SW 1271 (cell line): ENCODE measurements at regions not wholly inside any gene's neighbourhood (a gene's known extent, or its start where the extent isn't known, plus 50 kb on each side); places are given as distances from the start of the nearest gene placed in this dataset.
"Not testable (repeated sequence)": the region's sequence is repeated elsewhere in the genome, so short reads cannot be mapped to it uniquely, and the experiment has no call there.

Source experiments
- DNase-seq, 2 experiments: peaks; one replicate each; lab custom pipeline; 2025; lab: John Stamatoyannopoulos, UW

- DNase-seq, result no peak
Measured at GRCh38 chr2:53493210-53493609, 274.4 kb upstream of the CHAC2 start.

- DNase-seq, result no peak
Measured at GRCh38 chr2:53490659-53491058, 276.9 kb upstream of the CHAC2 start.

DNA sequence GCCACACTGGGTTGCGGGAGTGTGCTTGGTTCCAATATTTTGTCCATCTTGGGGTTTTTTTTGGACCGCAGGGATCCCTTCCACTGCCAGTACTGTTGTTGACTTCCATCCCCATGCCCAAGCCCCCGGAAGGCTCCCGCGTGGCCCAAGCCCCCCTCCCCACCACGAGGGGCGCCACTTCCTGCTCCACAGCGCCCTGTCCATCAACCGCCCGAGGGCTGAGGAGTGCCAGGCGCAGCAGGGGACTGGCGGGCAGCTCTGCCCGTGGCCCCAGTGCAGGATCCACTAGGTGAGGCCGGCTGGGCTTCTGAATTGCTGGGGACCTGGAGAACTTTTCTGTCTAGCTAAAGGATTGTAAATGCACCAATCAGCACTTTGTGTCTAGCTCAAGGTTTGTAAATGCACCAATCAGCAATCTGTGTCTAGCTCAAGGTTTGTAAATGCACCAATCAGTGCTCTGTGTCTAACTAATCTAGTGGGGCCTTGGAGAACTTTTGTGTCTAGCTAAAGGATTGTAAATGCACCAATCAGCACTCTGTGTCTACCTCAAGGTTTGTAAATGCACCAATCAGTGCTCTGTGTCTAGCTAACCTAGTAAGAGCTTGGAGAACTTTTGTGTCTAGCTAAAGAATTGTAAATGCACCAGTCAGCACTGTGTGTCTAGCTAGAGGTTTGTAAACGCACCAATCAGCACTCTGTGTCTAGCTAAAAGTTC lies 281.3 kb upstream of the CHAC2 start:
- DNase-seq, result not testable (repeated sequence)

- DNase-seq, result no peak
Measured at GRCh38 chr2:53485021-53485728, 282.4 kb upstream of the CHAC2 start.

GRCh38 chr2:53484531-53484930 lies 283.1 kb upstream of the CHAC2 start:
- DNase-seq, result no peak

- no peak for DNase-seq
Measured at GRCh38 chr2:53477517-53477916, 290.1 kb upstream of the CHAC2 start.

- DNase-seq, result no peak
Measured at GRCh38 chr2:53476834-53477233, 290.8 kb upstream of the CHAC2 start.

- DNase-seq, result no peak
Measured at GRCh38 chr2:53475766-53476165, 291.8 kb upstream of the CHAC2 start.

DNA sequence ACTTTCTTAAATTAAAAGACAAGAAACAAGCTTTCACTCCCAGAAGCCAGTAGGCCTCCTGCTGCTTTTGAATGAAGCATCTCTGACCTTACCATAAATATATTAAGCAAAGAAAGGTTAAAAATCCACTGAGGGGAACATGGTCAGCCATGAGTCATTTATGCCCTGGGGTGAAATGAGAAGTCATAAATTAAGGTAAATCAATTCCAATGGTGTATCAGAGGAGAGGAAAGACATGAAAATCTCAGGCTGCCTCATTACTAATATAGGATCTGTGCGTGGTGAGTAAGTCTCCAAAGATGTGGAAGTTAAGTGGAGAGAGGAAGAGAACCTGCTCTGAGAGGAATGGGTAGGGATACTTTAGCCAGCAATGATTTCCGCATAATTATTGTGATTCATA lies 292.3 kb upstream of the CHAC2 start:
- peak in 1 of 2 experiments; percentile 31 for DNase-seq

- no peak for DNase-seq
Measured at GRCh38 chr2:53474914-53475313, 292.7 kb upstream of the CHAC2 start.

DNA sequence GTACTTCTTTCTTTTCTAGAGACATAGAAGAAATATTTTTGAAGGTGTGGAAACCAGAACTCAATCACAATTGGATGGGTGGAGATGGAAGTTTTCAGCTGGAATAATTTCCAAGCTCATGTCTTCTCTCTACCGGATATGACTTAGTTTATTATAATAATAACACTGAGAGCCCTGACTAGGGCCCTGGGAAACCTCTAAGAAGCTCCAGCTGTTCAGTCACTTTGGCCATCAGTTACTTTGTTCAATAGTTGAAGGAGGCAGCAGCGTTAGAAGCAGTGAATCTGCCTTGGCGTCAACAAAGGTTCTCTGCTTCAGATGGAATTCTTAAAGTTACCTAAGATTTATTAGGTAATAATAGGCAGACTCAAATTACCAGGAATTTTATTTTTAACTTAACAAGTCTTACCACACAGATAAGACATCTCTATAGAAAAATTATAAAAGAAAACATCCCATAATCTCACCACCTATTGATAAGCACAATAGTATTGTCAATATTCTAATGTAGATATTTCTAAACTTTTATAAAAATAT lies 293.8 kb upstream of the CHAC2 start:
- no peak for DNase-seq

GRCh38 chr2:53473236-53473635 lies 294.4 kb upstream of the CHAC2 start:
- DNase-seq, result peak in 1 of 2 experiments; percentile 6

- DNase-seq, result no peak
Measured at GRCh38 chr2:53467467-53468180, 300.0 kb upstream of the CHAC2 start.

DNA sequence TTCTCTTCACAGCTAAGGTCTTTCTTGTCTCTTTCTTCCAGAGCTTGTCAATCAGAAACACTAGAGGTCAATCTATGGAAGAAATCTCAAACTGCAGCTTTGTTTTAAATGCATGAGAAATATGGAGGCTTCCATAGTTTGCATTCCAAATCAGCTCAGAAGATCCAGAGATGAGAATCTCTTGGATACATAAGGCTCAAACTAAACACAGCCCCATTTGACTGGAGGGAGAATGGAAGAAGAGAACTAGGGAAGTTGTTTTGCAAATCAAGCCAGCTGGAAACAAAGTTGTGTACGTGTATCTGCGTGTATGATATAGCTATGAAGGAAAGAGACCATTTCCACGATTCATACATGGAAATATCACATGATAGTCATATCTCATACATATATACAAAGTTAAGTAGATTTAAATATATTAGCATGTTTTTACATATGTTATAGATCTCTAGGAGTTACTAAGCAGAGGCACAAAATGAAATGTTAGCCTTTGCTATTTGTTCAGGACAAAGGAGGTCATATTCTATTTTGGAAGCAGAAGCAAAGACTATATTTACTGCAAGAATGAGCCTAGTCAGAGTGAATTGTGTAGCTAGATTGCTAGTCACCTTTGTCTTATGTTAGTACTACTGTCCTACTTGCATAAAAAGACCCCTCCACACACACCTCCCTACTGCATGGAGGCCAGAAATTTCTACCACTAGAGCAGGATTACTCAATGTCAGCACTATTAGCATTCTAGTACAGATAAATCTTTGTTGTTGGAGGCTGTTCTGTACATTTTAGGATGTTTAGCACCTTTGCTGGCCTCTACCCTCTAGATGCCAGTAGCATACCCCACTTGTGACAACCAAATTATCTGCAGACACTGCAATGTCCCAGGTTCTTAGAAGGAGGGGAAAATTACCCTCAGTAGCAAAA lies 303.5 kb upstream of the CHAC2 start:
- DNase-seq, result no peak

GRCh38 chr2:53460937-53461336 lies 306.7 kb upstream of the CHAC2 start:
- DNase-seq, result no peak

GRCh38 chr2:53460347-53460746 lies 307.3 kb upstream of the CHAC2 start:
- DNase-seq, result no peak

DNA sequence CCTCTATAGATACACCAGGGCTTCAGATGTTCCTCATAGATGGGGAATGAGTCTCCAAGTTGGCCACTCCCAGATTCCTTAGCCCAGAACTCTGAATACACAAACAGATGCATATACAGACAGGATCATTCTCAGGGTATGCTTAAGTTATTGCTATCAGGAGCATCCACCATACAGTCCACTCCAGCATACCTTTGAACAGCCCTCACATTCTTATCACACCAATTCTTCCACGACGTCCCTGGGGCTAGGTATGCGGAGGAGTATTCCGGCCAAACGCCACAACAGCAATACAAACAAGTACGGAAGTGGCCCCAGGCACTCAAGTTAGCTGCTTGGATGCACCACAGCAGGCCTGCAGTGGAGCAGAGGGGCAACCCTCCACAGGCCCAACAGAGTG lies 312.5 kb upstream of the CHAC2 start:
- DNase-seq, result no peak

DNA sequence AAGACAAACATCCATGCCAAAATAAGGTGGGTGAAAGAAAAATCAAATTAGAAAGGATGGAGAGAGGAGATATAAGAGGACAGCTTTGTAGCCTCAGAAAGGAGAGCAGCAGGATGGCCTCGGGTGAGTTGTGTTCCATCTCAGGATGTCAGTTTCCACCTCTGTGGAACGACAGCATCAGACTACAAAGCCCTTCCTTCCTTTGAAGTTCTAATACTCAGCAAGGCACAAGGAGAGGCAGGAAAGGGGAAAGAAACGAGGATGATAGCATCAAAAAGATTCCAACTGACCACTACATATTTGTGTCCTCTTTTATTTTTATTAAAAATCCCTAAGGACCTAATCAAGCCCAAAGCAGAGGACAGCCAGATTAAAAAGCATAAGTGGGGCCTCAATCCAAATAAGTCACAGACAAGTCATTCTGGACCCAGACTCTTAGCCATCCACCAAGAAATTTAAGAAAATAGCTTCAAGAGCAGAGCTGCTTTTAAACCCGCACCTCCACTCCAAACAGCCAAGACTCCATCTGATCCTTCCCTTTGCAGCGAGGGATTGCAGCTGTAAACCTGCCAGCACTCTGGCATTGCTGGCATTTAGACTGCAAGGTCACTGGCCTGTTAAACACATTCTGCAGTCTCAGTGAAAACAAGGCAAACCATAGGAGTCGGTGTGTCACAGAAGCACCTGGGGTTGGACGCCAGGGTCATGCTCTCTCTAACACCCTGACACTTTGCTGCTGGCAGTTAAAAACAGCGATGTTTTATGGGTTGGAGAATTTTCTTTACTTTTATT lies 314.5 kb upstream of the CHAC2 start:
- no peak for DNase-seq

GRCh38 chr2:53452400-53452799 lies 315.2 kb upstream of the CHAC2 start:
- no peak for DNase-seq

GRCh38 chr2:53450923-53451322 lies 316.7 kb upstream of the CHAC2 start:
- no peak for DNase-seq

- DNase-seq, result no peak
Measured at GRCh38 chr2:53448591-53448990, 319.0 kb upstream of the CHAC2 start.
